H54 (cell line): ENCODE measurements at regions not wholly inside any gene's neighbourhood (a gene's known extent, or its start where the extent isn't known, plus 50 kb on each side); places are given as distances from the start of the nearest gene placed in this dataset.

ENCODE experiments used
- DNase-seq: peaks from one replicate; pipeline ENCODE4 v3.0.0; 2011; ENCODE audit warnings: low spot score, mixed read lengths; ENCODE audit not compliant: insufficient read length
- FAIRE-seq: peaks from 3 replicates; lab custom pipeline; 2011; peaks lifted over from hg19 to GRCh38; lab: Jason Lieb, UNC
- POLR2A ChIP-seq: IDR thresholded peaks from 2 replicates; pipeline ENCODE4 v1.6.1; 2011; ENCODE audit warnings: low read depth, mild to moderate bottlenecking, low read length

DNA sequence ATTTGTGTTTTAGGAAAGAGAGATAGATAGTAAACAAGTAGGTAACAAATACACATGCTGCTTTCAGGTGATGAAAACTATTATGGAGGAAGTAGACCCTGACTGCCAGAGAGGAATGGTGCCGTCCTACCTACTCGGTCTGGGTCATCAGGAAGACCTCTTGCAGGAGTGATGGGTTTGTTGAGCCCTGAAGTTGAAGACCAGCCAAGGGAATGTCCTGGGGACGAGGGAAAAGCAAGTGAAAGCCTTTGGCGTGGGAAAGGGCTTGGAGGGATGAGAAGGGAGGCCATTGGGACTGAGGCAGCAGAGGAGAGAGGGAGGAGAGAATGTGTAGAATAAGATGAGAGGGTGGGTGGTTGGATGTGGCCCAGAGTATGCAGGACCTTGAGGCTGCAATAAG is 379.5 kb upstream of the USP24 start:
- no peak for TF ChIP-seq POLR2A
- DNase-seq = no peak
- no peak for FAIRE-seq

GRCh38 chr1:55593298-55593697 is 378.1 kb upstream of the USP24 start:
- no peak for DNase-seq
- no peak for FAIRE-seq
- TF ChIP-seq POLR2A = no peak

DNA sequence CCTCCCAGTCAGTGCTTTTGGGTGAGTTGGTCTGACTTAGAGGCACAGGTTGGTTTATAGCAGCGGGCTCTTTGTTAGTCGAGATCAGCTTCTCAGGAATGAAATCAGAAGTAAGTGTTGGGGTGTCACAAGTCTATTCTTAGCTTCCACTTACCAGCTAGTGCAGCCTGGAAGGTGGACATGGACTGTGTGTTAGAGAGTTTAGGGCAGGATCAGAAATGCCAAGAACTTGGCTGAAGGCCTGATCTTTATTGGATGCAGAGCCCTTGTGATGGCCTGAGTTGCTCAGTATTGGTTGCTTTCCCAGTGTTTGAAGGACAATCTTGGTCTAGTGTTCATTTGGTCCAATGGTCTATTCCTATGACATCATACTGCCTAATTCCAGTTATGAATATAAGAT is 377.0 kb upstream of the USP24 start:
- DNase-seq (no peak), FAIRE-seq (no peak)
- no peak for TF ChIP-seq POLR2A

GRCh38 chr1:55589671-55590297 is 374.6 kb upstream of the USP24 start:
- no peak for FAIRE-seq
- no peak for DNase-seq

GRCh38 chr1:55588309-55588708 is 373.1 kb upstream of the USP24 start:
- no peak for DNase-seq
- FAIRE-seq = no peak
- no peak for TF ChIP-seq POLR2A

More at GRCh38 chr1:55589671-55590297, 374.6 kb upstream of the USP24 start:
- no peak for TF ChIP-seq POLR2A

- no peak for FAIRE-seq
- TF ChIP-seq POLR2A = no peak
- no peak for DNase-seq
These were observed 371.6 kb upstream of the USP24 start for GRCh38 chr1:55586771-55587170.

DNA sequence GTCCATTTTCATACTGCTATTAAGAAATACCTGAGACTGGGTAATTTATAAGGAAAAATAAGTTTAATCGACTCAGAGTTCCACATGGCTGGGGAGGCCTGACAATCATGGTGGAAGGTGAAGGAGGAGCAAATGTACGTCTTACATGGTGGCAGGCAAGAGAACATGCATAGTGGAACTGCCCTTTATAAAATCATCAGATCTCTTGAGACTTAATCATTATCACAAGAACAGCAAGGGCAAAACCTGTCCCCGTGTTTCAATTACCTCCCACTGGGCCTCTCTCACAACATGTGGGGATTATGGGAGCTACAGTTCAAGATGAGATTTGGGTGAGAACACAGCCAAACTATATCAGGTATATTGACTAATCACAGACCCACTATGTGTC is 370.2 kb upstream of the USP24 start:
- DNase-seq (no peak), FAIRE-seq (no peak)
- no peak for TF ChIP-seq POLR2A

DNA sequence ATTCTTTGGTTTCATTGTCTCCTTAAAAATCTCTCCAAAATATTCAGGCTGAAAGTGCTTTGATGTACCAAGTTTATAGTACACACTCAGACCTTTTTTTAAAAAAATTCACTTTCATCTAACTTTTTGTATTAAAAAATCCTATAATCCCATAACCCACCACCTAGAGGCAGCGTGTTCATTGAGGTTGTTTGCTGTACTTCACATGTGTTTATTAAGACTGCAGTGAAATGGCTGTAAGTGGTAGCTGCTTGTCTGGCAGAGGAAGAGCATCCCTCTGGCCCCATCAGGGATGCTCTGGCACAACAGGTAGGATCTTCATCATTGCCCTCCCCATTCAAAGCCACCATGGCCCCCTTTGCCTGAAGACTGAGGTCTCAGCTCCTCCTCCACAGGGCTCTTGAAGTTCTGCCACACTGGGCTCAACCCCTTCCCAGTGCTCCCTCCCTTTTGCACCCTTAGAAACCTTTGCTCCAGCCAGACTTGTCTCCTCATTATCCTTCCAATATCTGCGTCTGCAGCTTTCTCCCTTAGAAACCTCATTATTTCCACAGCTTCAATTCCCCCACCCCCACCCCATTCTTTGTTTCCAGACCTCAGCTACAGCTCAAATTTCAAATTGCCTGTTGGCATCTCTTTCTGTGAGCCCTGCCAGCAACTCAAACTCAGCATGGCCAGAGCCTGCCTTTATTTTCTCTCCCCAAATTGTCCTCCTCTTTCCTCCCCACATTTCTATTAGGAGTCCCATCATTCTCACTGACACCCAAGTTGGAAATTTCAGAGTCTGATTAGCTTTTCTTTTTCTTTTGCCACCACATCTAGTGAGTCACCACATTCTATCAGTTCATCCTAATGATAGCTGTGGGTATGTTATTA is 369.6 kb upstream of the USP24 start:
- no peak for TF ChIP-seq POLR2A
- DNase-seq (no peak), FAIRE-seq (no peak)

GRCh38 chr1:55582084-55582483 is 366.9 kb upstream of the USP24 start:
- no peak for TF ChIP-seq POLR2A
- FAIRE-seq = no peak
- DNase-seq = no peak

DNA sequence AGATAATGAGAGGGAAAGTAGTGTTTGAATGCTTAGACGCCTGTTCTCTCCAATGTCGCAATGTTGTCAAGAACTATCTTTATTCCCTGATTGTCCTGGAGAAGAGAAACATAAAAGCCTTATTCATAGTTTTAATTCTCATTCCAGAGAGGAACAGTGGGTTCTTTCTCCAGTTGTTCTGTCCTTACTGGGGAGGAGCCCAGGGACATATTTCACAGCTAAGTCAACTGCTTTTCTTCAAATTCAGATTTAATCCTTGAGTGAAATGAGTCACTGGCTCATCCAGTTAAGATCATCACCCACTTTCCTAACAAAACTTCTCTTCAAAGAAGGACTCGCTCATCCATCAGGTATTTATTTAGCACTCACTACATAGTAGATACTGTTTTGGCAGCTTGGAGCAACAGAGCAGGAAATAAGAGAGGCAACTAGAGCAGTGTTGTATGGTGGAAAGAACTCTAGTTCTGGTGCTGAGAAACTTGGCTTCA is 365.7 kb upstream of the USP24 start:
- DNase-seq (peak; percentile 24), FAIRE-seq (no peak)
- TF ChIP-seq POLR2A = no peak

DNA sequence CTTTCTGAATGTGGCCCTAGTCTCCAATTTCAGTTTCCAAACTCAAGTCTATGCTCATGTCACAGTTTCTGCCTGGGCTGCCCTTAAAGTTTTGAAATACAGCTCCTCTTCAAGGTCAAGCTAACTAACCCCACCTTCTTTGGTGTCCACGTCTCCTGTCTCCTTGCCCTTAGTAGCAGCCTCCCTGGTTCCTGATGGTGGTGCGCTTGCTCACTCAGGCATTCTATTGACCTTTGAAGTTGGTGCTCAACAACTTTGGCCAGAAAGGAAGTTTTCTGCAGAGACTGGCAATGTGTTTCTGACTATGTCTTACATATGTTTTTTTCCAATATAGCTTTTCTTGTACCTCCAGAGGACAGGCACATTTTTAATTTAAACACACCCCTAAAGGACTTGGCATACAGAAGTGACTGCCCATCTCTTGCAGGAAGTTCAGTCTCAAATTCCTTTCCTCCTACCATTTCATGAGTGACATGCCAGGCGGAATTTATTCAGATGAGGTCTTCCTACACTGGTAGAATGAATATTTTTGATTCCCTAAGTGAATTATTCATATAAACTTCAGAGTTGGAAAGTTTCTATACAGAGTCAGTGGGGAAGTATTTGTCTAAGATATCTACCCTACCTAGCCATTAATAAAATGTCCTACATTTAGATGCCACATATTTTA is 364.3 kb upstream of the USP24 start:
- FAIRE-seq (no peak), DNase-seq (no peak)
- no peak for TF ChIP-seq POLR2A

GRCh38 chr1:55578646-55579045 is 363.5 kb upstream of the USP24 start:
- DNase-seq (no peak), FAIRE-seq (no peak)
- TF ChIP-seq POLR2A = no peak

GRCh38 chr1:55575571-55576279 is 360.6 kb upstream of the USP24 start:
- FAIRE-seq (no peak), DNase-seq (no peak)

DNA sequence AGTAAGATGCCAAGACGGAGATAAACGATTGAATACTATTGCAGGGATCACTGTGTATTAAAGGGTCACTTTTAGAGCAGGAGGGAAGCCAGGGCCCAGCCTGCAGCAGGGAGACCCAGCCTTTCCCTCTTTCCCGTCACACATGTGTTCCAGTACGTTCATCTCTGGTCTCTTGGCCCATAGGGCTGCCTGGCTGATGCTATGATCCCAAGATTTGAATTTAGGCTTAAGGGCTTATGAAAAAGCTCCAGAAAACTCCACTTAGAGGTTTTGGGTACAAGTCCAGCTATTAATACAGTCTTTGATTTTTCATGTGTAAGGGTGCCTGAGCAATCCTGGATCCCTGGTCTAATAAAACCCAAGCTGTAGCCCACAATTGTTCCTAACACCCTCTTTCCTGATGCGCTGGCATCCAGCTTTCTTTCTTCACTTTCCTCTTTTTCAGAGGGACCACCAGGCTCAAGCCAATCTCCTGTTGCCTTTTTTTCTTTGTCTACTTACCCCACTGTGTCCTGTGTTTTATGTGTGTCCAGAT is 359.6 kb upstream of the USP24 start:
- no peak for TF ChIP-seq POLR2A
- DNase-seq (no peak), FAIRE-seq (no peak)

More at GRCh38 chr1:55575571-55576279, 360.6 kb upstream of the USP24 start:
- TF ChIP-seq POLR2A = no peak
